RWPE2 (cell line): ENCODE measurements at regions not wholly inside any gene's neighbourhood (a gene's known extent, or its start where the extent isn't known, plus 50 kb on each side); places are given as distances from the start of the nearest gene placed in this dataset.

Source experiments
- ATAC-seq: fragments of 200-7000 bp; cut with Tn5 transposase; 3 replicates; pipeline ENCODE4 v1.9.1; 2021; ENCODE audit warnings: low read depth
- DNase-seq: peaks from one replicate; pipeline ENCODE4 v3.0.0-alpha.2; 2020; ENCODE audit warnings: low spot score
- H3K27ac ChIP-seq: fragments of 450-650 bp; 2 replicates; pipeline ENCODE4 v1.5.1; 2017; ENCODE audit warnings: mild to moderate bottlenecking; ENCODE audit not compliant: poor library complexity, severe bottlenecking
- H3K27me3 ChIP-seq: fragments of 250-450 bp; sonication (Bioruptor Pico); 2 replicates; pipeline ENCODE4 v1.5.1; 2021; ENCODE audit warnings: mild to moderate bottlenecking, moderate library complexity; ENCODE audit not compliant: insufficient read depth, poor library complexity, severe bottlenecking
- H3K36me3 ChIP-seq: fragments of 250-450 bp; sonication (Bioruptor Pico); 2 replicates; pipeline ENCODE4 v1.5.1; 2020; ENCODE audit warnings: low read depth, mild to moderate bottlenecking, moderate library complexity
- H3K4me1 ChIP-seq: fragments of 250-450 bp; sonication (Bioruptor Pico); 2 replicates; pipeline ENCODE4 v1.5.1; 2021; ENCODE audit warnings: mild to moderate bottlenecking, moderate library complexity; ENCODE audit not compliant: insufficient read depth, poor library complexity, severe bottlenecking
- H3K4me3 ChIP-seq: fragments of 250-450 bp; sonication (Bioruptor Pico); 2 replicates; pipeline ENCODE4 v1.5.1; 2021; ENCODE audit warnings: mild to moderate bottlenecking, moderate library complexity; ENCODE audit not compliant: severe bottlenecking
- H3K9me3 ChIP-seq: fragments of 250-450 bp; sonication (Bioruptor Pico); 2 replicates; pipeline ENCODE4 v1.5.1; 2021; ENCODE audit warnings: mild to moderate bottlenecking, moderate library complexity; ENCODE audit not compliant: severe bottlenecking
- TF ChIP-seq, protein P1 (sequence below): fragments of 450-650 bp; IDR thresholded peaks from one replicate; pipeline ENCODE4 v1.5.1; 2017; ENCODE audit warnings: mild to moderate bottlenecking, moderate library complexity; ENCODE audit not compliant: poor library complexity, severe bottlenecking

DNA sequence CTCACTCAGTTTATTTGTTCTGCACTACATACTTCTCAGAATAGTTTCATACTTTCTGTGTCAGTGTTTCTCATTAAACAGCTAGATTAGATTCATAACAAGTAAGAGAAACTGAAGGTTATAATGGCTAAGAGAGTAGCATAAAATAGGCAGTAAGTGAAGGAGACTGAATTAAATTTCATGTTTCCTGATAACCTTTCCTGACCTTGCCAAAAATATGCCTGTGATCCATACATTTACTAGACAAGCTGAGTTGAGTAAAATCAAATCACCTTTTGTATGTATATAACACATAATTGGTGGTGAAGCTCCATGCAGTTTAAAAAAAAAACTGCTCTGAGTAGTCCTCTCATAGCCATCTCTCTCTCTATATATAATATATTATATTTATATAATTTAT, 545.3 kb upstream of the PCDH20 start:
- no peak overlapping the region for H3K27ac ChIP-seq
- ATAC-seq (no peak), DNase-seq (no peak)
- TF ChIP-seq, protein P1, sequence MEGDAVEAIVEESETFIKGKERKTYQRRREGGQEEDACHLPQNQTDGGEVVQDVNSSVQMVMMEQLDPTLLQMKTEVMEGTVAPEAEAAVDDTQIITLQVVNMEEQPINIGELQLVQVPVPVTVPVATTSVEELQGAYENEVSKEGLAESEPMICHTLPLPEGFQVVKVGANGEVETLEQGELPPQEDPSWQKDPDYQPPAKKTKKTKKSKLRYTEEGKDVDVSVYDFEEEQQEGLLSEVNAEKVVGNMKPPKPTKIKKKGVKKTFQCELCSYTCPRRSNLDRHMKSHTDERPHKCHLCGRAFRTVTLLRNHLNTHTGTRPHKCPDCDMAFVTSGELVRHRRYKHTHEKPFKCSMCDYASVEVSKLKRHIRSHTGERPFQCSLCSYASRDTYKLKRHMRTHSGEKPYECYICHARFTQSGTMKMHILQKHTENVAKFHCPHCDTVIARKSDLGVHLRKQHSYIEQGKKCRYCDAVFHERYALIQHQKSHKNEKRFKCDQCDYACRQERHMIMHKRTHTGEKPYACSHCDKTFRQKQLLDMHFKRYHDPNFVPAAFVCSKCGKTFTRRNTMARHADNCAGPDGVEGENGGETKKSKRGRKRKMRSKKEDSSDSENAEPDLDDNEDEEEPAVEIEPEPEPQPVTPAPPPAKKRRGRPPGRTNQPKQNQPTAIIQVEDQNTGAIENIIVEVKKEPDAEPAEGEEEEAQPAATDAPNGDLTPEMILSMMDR, result no peak
- H3K27me3 ChIP-seq, result no peaks in the 10 kb centered on the region
- H3K4me3 ChIP-seq, result no peak overlapping the region
- no peaks in the 10 kb centered on the region for H3K4me1 ChIP-seq
- H3K36me3 ChIP-seq, result no peaks in the 10 kb centered on the region
- H3K9me3 ChIP-seq, result no peaks in the 10 kb centered on the region

DNA sequence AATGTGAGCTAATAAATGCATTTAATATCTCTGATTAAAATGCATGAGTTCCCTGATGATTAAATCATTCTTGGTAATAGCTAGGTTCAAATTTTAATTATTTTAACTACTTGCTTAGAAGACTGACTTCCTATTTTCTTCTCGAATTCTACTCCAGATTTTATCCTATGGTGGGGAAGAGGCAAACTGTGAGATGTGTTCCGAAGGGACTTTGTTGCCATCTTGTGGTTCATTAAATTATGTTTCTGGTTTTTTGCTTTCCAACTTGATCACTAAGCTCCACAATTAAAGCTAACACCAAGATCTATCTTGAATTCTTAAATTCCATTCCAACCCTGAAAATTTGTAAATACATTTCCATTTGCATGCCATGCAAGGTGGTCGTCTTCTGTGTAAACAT, 538.4 kb upstream of the PCDH20 start:
- Histone ChIP-seq H3K27ac (no peak overlapping the region), H3K9me3 (no peaks in the 10 kb centered on the region), H3K27me3 (peaks cover 13% of the 10 kb centered on the region), H3K36me3 (no peaks in the 10 kb centered on the region), H3K4me1 (no peaks in the 10 kb centered on the region), H3K4me3 (no peak overlapping the region)
- TF ChIP-seq, protein P1, result peak; percentile 67
- no peak for DNase-seq
- no peak; the same call in 2 of the 3 replicates for ATAC-seq

DNA sequence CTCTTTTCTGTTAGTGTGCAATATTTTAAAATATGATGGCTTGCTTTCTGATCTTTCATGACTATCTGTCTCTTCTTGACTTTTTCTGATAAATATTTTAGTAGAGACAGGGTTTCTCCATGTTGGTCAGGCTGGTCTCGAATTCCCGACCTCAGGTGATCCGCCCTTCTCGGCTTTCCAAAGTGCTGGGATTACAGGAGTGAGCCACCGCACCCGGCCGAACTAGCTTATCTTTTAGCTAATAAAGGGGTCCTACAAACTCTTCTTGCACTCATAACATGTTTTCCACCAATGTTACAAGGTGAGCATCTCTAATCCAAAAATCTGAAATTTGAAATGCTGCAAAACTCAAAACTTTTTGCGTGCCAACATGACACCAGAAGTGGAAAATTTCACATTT, 535.2 kb upstream of the PCDH20 start:
- H3K36me3 ChIP-seq, result no peaks in the 10 kb centered on the region
- no peak for DNase-seq
- TF ChIP-seq, protein P1, result no peak
- H3K27ac ChIP-seq, result no peak overlapping the region
- no peaks in the 10 kb centered on the region for H3K9me3 ChIP-seq
- ATAC-seq, result no peak
- no peaks in the 10 kb centered on the region for H3K4me1 ChIP-seq
- peaks cover 14% of the 10 kb centered on the region for H3K27me3 ChIP-seq
- no peak overlapping the region for H3K4me3 ChIP-seq

DNA sequence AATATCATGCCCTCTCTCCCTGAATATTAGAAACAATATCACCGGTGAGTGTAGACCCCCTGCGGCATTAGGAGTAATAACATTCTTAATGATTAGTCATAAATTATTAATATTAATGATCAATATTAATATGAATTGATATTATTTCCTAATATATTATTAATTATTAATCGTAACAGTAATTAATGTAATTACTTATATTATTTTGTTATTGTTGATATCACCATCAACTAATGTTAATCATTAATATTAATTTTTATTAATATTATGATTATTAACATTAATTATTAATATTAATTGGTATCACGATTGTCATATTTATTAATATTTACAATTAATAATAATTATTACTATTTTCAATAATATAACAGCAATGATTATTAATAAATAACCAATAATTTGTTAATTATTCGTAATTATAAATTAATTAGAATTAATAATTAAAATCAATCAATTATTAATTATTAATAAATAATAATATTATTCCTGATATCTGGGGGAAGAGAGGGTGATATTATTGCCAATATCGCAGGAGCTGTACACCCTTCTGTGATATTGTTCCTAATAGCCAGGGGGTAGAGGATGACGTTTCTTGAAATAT, 528.8 kb upstream of the PCDH20 start:
- Histone ChIP-seq H3K27me3 (peaks cover 2% of the 10 kb centered on the region), H3K4me3 (no peak overlapping the region), H3K4me1 (no peaks in the 10 kb centered on the region), H3K27ac (no peak overlapping the region), H3K9me3 (no peaks in the 10 kb centered on the region), H3K36me3 (no peaks in the 10 kb centered on the region)
- no peak for DNase-seq
- no peak for ATAC-seq
- TF ChIP-seq, protein P1, result no peak

DNA sequence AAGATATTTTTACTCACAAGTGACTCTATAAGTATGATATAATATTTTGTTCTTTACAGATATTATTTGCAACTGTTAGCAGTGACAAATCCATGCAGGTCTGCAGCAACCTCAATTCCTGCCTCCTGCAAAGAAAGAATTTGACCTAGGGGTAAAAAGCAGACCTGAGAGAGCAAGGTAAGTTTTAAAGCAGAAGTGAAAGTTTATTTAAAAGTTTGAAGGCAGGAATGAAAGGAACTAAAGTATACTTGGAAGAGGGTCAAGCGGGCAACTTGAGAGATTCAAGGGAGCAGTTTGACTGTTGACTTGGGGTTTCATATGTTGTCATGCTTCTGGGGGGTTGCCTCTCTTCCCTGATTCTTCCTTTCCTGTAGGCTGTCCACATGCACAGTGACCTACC, 520.1 kb upstream of the PCDH20 start:
- no peak overlapping the region for H3K4me3 ChIP-seq
- no peak overlapping the region for H3K27ac ChIP-seq
- H3K27me3 ChIP-seq, result no peaks in the 10 kb centered on the region
- H3K36me3 ChIP-seq, result no peaks in the 10 kb centered on the region
- H3K9me3 ChIP-seq, result no peaks in the 10 kb centered on the region
- ATAC-seq, result no peak
- H3K4me1 ChIP-seq, result no peaks in the 10 kb centered on the region
- TF ChIP-seq, protein P1, result no peak
- DNase-seq, result no peak
